GM12878 (cell line): ENCODE measurements at regions not wholly inside any gene's neighbourhood (a gene's known extent, or its start where the extent isn't known, plus 50 kb on each side); places are given as distances from the start of the nearest gene placed in this dataset.
A peak's percentile ranks its signal among the peaks of the same experiment; 100 is the strongest.
"Not testable (repeated sequence)": the region's sequence is repeated elsewhere in the genome, so short reads cannot be mapped to it uniquely, and the experiment has no call there.

Source experiments
- ATAC-seq: fragments of 200-7000 bp; cut with Tn5 transposase; 3 replicates; pipeline ENCODE4 v1.9.1; 2020; ENCODE audit warnings: mild to moderate bottlenecking, moderate library complexity
- BruUV-seq: library from RNA; stranded (reverse); fragments of 400-500 nt; replicated peaks from 2 replicates; lab custom pipeline; 2021; lab: Mats Ljungman, UMichigan
- CTCF ChIA-PET: fragments of 300-600 bp; sonication (Branson Sonifier 250); formaldehyde crosslinking; extraction: SDS; loops from one replicate; lab custom pipeline; 2021; ENCODE audit warnings: inconsistent platforms; lab: Yijun Ruan, JAX
- POLR2A ChIA-PET: fragments of 350-600 bp; formaldehyde crosslinking; extraction: SDS; loops from one replicate; lab custom pipeline; 2021; ENCODE audit warnings: inconsistent platforms; lab: Charles Lee
- RAD21 ChIA-PET: fragments of 300-600 bp; sonication (Branson Sonifier 250); formaldehyde crosslinking; loops from one replicate; lab custom pipeline; 2023; ENCODE audit warnings: antibody characterized with exemption; ENCODE audit not compliant: unreplicated experiment; lab: Charles Lee
- SMC1A ChIA-PET: fragments of 300-600 bp; sonication (Branson Sonifier 250); formaldehyde crosslinking; loops from one replicate; lab custom pipeline; 2023; ENCODE audit not compliant: unreplicated experiment, uncharacterized antibody; lab: Charles Lee
- DNase-seq: peaks from one replicate; pipeline ENCODE4 v3.0.0-alpha.2; 2011; ENCODE audit warnings: low read depth, low spot score
- FAIRE-seq: peaks from 3 replicates; lab custom pipeline; 2011; peaks lifted over from hg19 to GRCh38; lab: Jason Lieb, UNC
- H2AFZ ChIP-seq: 2 replicates; pipeline ENCODE4 v1.6.0; 2011; ENCODE audit warnings: low read depth, low read length, control low read depth; ENCODE audit not compliant: control insufficient read depth
- H3K27ac ChIP-seq: 2 replicates; pipeline ENCODE4 v1.5.1; 2011; ENCODE audit warnings: control low read depth; ENCODE audit not compliant: control insufficient read depth, insufficient read depth
- H3K27me3 ChIP-seq, 2 experiments: replicated peaks in 1 of 2; 2 replicates each; pipeline versions ENCODE4 v1.6.0 to v1.6.1; 2011; ENCODE audit warnings: low read length in 1 of 2; ENCODE audit not compliant: control insufficient read depth in 2 of 2, insufficient read depth in 2 of 2
- H3K36me3 ChIP-seq, 2 experiments: 2 replicates each; pipeline ENCODE4 v1.5.1; 2011; ENCODE audit warnings: low read length in 1 of 2; ENCODE audit not compliant: control insufficient read depth in 2 of 2, insufficient read depth in 2 of 2
- H3K4me1 ChIP-seq: 2 replicates; pipeline ENCODE4 v1.6.1; 2011; ENCODE audit warnings: mild to moderate bottlenecking, low read length, moderate library complexity, mixed read lengths; ENCODE audit not compliant: control insufficient read depth, insufficient read depth
- H3K4me2 ChIP-seq: 2 replicates; pipeline ENCODE4 v1.6.0; 2011; ENCODE audit warnings: control low read depth; ENCODE audit not compliant: control insufficient read depth, insufficient read depth
- H3K4me3 ChIP-seq: fragments of 200-600 bp; sonication (generic); 2 replicates; pipeline ENCODE4 v1.5.1; 2016
- H3K79me2 ChIP-seq: 2 replicates; pipeline ENCODE4 v1.6.0; 2011; ENCODE audit warnings: low read length; ENCODE audit not compliant: control insufficient read depth, insufficient read depth
- H3K9ac ChIP-seq: 2 replicates; pipeline ENCODE4 v1.8.0; 2011; ENCODE audit warnings: low read length, control low read depth, mixed read lengths; ENCODE audit not compliant: control insufficient read depth, insufficient read depth
- H3K9me3 ChIP-seq: replicated peaks from 3 replicates; pipeline ENCODE4 v1.5.1; 2011; ENCODE audit warnings: mild to moderate bottlenecking, low read length; ENCODE audit not compliant: control insufficient read depth, insufficient read depth
- H4K20me1 ChIP-seq: 2 replicates; pipeline ENCODE4 v1.6.0; 2011; ENCODE audit not compliant: control insufficient read depth, insufficient read depth
- CBX5 ChIP-seq: sonication (generic); IDR thresholded peaks from 2 replicates; pipeline ENCODE4 v1.6.1; 2016; ENCODE audit warnings: low read depth, moderate library complexity, mild to moderate bottlenecking, inconsistent platforms
- WGBS: methylation state at CpG from one replicate; pipeline ENCODE4 v1.1.6; 2016; ENCODE audit warnings: low lambda C conversion rate; ENCODE audit not compliant: insufficient replicate concordance, insufficient coverage; ENCODE audit errors: missing lambda C conversion rate; 5-methylcytosine and 5-hydroxymethylcytosine counted together
- in situ Hi-C: fragments of 300-500 bp; cut with MboI; formaldehyde crosslinking; loops from 9 replicates; pipeline ENCODE4 v1.14.3; 2018; ENCODE audit warnings: mixed read lengths
- intact Hi-C: fragments of 100-400 bp; cut with micrococcal nuclease; formaldehyde crosslinking; loops from one replicate; pipeline ENCODE4 v1.14.2; 2022; ENCODE audit not compliant: unreplicated experiment
- TF ChIP-seq, protein P1 (sequence below): IDR thresholded peaks from 2 replicates; pipeline ENCODE4 v1.6.1; 2012; ENCODE audit warnings: improper control_type of control experiment, low read depth, low read length; ENCODE audit not compliant: insufficient replicate concordance

DNA sequence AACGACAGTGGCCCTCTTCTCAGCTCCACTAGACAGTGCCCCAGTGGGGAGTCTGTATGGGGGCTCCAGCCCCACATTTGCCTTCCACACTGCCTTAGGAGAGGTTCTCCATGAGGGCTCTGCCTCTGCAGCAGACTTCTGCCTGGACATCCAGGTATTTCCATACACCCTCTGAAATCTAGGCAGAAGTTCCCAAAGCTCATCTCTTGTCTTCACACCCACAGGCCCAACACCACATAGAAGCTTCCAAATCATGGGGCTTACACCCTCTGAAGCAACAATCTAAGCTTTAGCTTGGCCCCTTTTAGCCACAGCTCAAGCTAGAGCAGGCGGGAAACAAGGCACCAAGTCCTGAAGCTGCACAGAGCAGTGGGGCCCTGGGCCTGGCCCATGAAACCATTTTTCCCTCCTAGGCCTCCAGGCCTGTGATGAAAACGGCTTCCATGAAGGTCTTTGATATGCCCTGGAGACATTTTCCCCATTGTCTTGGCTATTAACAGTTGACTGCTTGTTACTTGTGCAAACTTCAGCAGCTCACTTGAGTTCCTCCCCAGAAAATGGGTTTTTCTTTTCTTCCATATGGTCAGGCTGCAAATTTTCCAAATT lies 89.2 kb downstream of the KBTBD2 start:
- FAIRE-seq, result no peak
- ChIA-PET RAD21 (interaction anchor here (1.2 kb wide), 1 partner anchor 306 kb away, joined by 3 read pairs; no protein-coding TSS in a partner anchor), POLR2A (no interaction called here), SMC1A (no interaction called here), CTCF (interaction anchor here (0.7 kb wide), 1 partner anchor 306 kb away, joined by 3 read pairs; no protein-coding TSS in a partner anchor)
- DNase-seq, result no peak
- Histone ChIP-seq H4K20me1 (no peaks in the 10 kb centered on the region), H3K4me2 (no peak overlapping the region), H3K27me3 (no peaks in the 10 kb centered on the region; a peak in 1 of 4 replicates), H3K9me3 (peaks cover 7% of the 10 kb centered on the region; the same call in 2 of the 3 replicates), H3K4me1 (no peaks in the 10 kb centered on the region), H3K4me3 (no peak overlapping the region), H3K9ac (no peak overlapping the region), H3K79me2 (no peaks in the 10 kb centered on the region), H3K27ac (no peak overlapping the region), H2AFZ (no peak overlapping the region), H3K36me3 (no peaks in the 10 kb centered on the region)
- WGBS, result 17% methylated on average over 3 of the region's 3 CpGs
- no peak for ATAC-seq
- 0 out of 2 replicates have a peak, but pooled peaks have one; percentile 46 for TF ChIP-seq CBX5
- TF ChIP-seq, protein P1, sequence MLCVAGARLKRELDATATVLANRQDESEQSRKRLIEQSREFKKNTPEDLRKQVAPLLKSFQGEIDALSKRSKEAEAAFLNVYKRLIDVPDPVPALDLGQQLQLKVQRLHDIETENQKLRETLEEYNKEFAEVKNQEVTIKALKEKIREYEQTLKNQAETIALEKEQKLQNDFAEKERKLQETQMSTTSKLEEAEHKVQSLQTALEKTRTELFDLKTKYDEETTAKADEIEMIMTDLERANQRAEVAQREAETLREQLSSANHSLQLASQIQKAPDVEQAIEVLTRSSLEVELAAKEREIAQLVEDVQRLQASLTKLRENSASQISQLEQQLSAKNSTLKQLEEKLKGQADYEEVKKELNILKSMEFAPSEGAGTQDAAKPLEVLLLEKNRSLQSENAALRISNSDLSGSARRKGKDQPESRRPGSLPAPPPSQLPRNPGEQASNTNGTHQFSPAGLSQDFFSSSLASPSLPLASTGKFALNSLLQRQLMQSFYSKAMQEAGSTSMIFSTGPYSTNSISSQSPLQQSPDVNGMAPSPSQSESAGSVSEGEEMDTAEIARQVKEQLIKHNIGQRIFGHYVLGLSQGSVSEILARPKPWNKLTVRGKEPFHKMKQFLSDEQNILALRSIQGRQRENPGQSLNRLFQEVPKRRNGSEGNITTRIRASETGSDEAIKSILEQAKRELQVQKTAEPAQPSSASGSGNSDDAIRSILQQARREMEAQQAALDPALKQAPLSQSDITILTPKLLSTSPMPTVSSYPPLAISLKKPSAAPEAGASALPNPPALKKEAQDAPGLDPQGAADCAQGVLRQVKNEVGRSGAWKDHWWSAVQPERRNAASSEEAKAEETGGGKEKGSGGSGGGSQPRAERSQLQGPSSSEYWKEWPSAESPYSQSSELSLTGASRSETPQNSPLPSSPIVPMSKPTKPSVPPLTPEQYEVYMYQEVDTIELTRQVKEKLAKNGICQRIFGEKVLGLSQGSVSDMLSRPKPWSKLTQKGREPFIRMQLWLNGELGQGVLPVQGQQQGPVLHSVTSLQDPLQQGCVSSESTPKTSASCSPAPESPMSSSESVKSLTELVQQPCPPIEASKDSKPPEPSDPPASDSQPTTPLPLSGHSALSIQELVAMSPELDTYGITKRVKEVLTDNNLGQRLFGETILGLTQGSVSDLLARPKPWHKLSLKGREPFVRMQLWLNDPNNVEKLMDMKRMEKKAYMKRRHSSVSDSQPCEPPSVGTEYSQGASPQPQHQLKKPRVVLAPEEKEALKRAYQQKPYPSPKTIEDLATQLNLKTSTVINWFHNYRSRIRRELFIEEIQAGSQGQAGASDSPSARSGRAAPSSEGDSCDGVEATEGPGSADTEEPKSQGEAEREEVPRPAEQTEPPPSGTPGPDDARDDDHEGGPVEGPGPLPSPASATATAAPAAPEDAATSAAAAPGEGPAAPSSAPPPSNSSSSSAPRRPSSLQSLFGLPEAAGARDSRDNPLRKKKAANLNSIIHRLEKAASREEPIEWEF, result no peak
- intact Hi-C loops (no loop called here), in situ Hi-C loops (no loop called here)
- BruUV-seq, result no TSS peak

DNA sequence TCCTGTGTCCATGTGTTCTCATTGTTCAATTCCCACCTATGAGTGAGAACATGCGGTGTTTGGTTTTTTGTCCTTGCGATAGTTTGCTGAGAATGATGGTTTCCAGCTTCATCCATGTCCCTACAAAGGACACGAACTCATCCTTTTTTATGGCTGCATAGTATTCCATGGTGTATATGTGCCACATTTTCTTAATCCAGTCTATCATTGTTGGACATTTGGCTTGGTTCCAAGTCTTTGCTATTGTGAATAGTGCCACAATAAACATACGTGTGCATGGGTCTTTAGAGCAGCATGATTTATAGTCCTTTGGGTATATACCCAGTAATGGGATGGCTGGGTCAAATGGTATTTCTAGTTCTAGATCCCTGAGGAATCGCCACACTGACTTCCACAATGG lies 98.5 kb downstream of the KBTBD2 start:
- H3K9me3 ChIP-seq, H3K36me3 ChIP-seq, H3K4me2 ChIP-seq, in situ Hi-C loops, H3K4me3 ChIP-seq, DNase-seq, H3K79me2 ChIP-seq, intact Hi-C loops, FAIRE-seq, BruUV-seq, RAD21 ChIA-PET, SMC1A ChIA-PET, H4K20me1 ChIP-seq, H3K9ac ChIP-seq, H3K27me3 ChIP-seq, H3K4me1 ChIP-seq, POLR2A ChIA-PET, CTCF ChIA-PET, H3K27ac ChIP-seq, ATAC-seq, H2AFZ ChIP-seq: not testable (repeated sequence)
- 75% methylated on average over 1 of the region's 5 CpGs for WGBS

DNA sequence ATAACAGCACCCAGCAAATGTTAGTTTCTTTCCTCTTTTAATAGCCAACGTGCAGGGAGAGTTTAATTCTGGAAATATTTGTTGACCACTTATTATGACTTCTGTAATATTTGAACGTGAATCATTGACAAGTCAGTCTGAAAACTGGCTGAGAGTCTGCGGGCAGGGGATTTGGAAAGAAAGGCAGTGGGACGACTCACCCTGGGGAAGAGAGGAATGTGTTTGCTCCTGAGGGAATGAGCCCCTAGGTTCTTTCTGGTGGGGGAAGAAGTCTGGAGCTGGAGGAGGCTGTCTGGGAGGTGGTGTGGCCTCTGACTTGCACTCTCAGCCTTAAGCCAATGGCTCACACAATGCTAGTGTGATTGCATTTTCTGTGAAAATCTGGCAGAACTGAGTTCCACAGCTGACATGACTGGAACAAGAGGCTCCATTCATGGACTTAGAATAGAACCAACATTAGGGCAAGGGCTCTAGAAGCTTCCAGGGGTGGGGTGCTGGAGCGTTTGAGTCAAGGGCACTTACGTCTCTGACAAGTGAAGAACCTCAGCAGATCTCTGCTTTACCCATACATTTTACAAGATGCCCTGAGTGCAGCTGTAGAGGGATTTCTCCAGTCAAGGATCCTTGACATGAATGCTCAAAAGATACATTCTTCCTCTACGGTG lies 100.7 kb downstream of the KBTBD2 start:
- H3K27ac ChIP-seq, H3K4me3 ChIP-seq, H3K9ac ChIP-seq, H4K20me1 ChIP-seq, H3K36me3 ChIP-seq, BruUV-seq, H3K27me3 ChIP-seq, H3K79me2 ChIP-seq, FAIRE-seq, DNase-seq, RAD21 ChIA-PET, H3K9me3 ChIP-seq, POLR2A ChIA-PET, H3K4me2 ChIP-seq, in situ Hi-C loops, H3K4me1 ChIP-seq, H2AFZ ChIP-seq, ATAC-seq, SMC1A ChIA-PET, intact Hi-C loops: not testable (repeated sequence)
- WGBS, result 40% methylated on average over 7 of the region's 7 CpGs
- CTCF ChIA-PET, result interaction anchor here (1.2 kb wide), 1 partner anchor 10 kb away, joined by 3 read pairs; no protein-coding TSS in a partner anchor
